ENCODE measurements at regions not wholly inside any gene's neighbourhood (a gene's known extent, or its start where the extent isn't known, plus 50 kb on each side); places are given as distances from the start of the nearest gene placed in this dataset.

GRCh38 chr4:37073226-37073840, 171.2 kb upstream of the NWD2 start:
- TF ChIP-seq EZH2 (IDR thresholded peaks at IDR 0.05; ENCODE audit: borderline replicate concordance, insufficient read depth, low read length, poor library complexity, severe bottlenecking) (no peak), POLR2AphosphoS5 (IDR thresholded peaks at IDR 0.05) (no peak), RAD21 (conservative IDR thresholded peaks at IDR 0.05) (no peak)
- Histone ChIP-seq H3K9ac (ENCODE audit: low read length) (no peak overlapping the region), H3K79me2 (replicated peaks; ENCODE audit: insufficient read depth, low read length) (no peaks in the 10 kb centered on the region), H3F3A (ENCODE audit: insufficient read depth, low read length, poor library complexity, severe bottlenecking) (no peaks in the 10 kb centered on the region), H4K20me1 (ENCODE audit: insufficient read depth) (no peaks in the 10 kb centered on the region), H3K27me3 (ENCODE audit: insufficient read depth, low read depth, low read length) (no peaks in the 10 kb centered on the region), H3K9me2 (ENCODE audit: insufficient read depth, low read length) (no peaks in the 10 kb centered on the region), H3K4me2 (ENCODE audit: low read length) (no peak overlapping the region), H3K9me3 (ENCODE audit: low read length) (no peaks in the 10 kb centered on the region), H2AFZ (ENCODE audit: low read depth, low read length) (no peak overlapping the region), H3K27ac (ENCODE audit: low read length) (no peak overlapping the region), H3K4me3 (ENCODE audit: low read length) (no peak overlapping the region), H3K36me3 (ENCODE audit: insufficient read depth, low read length) (no peaks in the 10 kb centered on the region)

- H3K27ac ChIP-seq (ENCODE audit: low read length) = no peak overlapping the region
- H3K9me2 ChIP-seq (ENCODE audit: insufficient read depth, low read length) = no peaks in the 10 kb centered on the region
- TF ChIP-seq TAF1 (IDR thresholded peaks at IDR 0.05; ENCODE audit: low read depth) (no peak), REST (IDR thresholded peaks at IDR 0.05; ENCODE audit: borderline replicate concordance) (no peak), MXI1 (conservative IDR thresholded peaks at IDR 0.05; ENCODE audit: poor library complexity, severe bottlenecking) (no peak), EP300 (conservative IDR thresholded peaks at IDR 0.05; ENCODE audit: poor library complexity, severe bottlenecking) (no peak), CTCF (IDR thresholded peaks at IDR 0.05; ENCODE audit: poor library complexity, severe bottlenecking) (no peak), SMC3 (conservative IDR thresholded peaks at IDR 0.05; ENCODE audit: poor library complexity) (no peak), EZH2 (IDR thresholded peaks at IDR 0.05; ENCODE audit: borderline replicate concordance, insufficient read depth, low read length, poor library complexity, severe bottlenecking) (no peak)
- no peaks in the 10 kb centered on the region for H3K79me2 ChIP-seq (replicated peaks; ENCODE audit: insufficient read depth, low read length)
- no peak overlapping the region for H3K4me3 ChIP-seq (ENCODE audit: low read length)
- no peak overlapping the region for H2AFZ ChIP-seq (ENCODE audit: low read depth, low read length)
- no peak overlapping the region for H3K9ac ChIP-seq (ENCODE audit: low read length)
- no peaks in the 10 kb centered on the region for H4K20me1 ChIP-seq (ENCODE audit: insufficient read depth)
- peaks cover 5% of the 10 kb centered on the region for H3K9me3 ChIP-seq (ENCODE audit: low read length)
- no peaks in the 10 kb centered on the region for H3F3A ChIP-seq (ENCODE audit: insufficient read depth, low read length, poor library complexity, severe bottlenecking)
- H3K36me3 ChIP-seq (ENCODE audit: insufficient read depth, low read length) = no peaks in the 10 kb centered on the region
- no peaks in the 10 kb centered on the region for H3K27me3 ChIP-seq (ENCODE audit: insufficient read depth, low read depth, low read length)
- no peak overlapping the region for H3K4me2 ChIP-seq (ENCODE audit: low read length)
Observed at GRCh38 chr4:37082912-37083311, 161.6 kb upstream of the NWD2 start.

Data from neural cell (in vitro differentiated cells).